ENCODE measurements at regions not wholly inside any gene's neighbourhood (a gene's known extent, or its start where the extent isn't known, plus 50 kb on each side); places are given as distances from the start of the nearest gene placed in this dataset.

GRCh38 chr11:37199082-37199481 is 601.0 kb upstream of the RAG2 start:
- Histone ChIP-seq H3K4me1 (ENCODE audit: insufficient read depth, low read length) (no peaks in the 10 kb centered on the region; the same call in 1 of the 2 replicates), H3K4me2 (ENCODE audit: insufficient read depth, insufficient read length, low read length) (no peak overlapping the region)
- no peak for DNase-seq

More at GRCh38 chr11:37199082-37199481, 601.0 kb upstream of the RAG2 start:
- Histone ChIP-seq H2BK5ac (ENCODE audit: insufficient read length, low read length) (no peak overlapping the region), H2BK12ac (ENCODE audit: insufficient read length, low read depth, low read length) (no peak overlapping the region), H3K23me2 (ENCODE audit: insufficient read length, low read depth, low read length, poor library complexity, severe bottlenecking) (no peaks in the 10 kb centered on the region), H3K56ac (ENCODE audit: insufficient read length, low read depth, low read length) (no peak overlapping the region), H4K91ac (ENCODE audit: insufficient read length, low read depth, low read length) (no peak overlapping the region), H3K23ac (ENCODE audit: insufficient read length, low read depth, low read length) (no peak overlapping the region), H4K20me1 (ENCODE audit: control insufficient read depth, insufficient read depth, insufficient read length) (no peaks in the 10 kb centered on the region), H4K5ac (ENCODE audit: insufficient read length, low read depth, low read length) (no peak overlapping the region), H3K18ac (ENCODE audit: insufficient read length, low read depth, low read length) (no peak overlapping the region), H2AK5ac (ENCODE audit: insufficient read length, low read length) (no peak overlapping the region), H3K27me3 (ENCODE audit: insufficient read depth, low read length) (no peaks in the 10 kb centered on the region), H3K9ac (ENCODE audit: extremely low read depth, insufficient read length, low read length) (no peak overlapping the region), H3K79me1 (ENCODE audit: insufficient read depth, low read depth, low read length, poor library complexity, severe bottlenecking) (no peaks in the 10 kb centered on the region), H3K14ac (ENCODE audit: insufficient read depth, low read length) (no peak overlapping the region), H3T11ph (ENCODE audit: low read length) (no peak overlapping the region), H4K8ac (replicated peaks; ENCODE audit: insufficient read length, low read depth, low read length) (no peak overlapping the region), H3K4ac (ENCODE audit: low read depth, low read length) (no peak overlapping the region), H3K79me2 (ENCODE audit: insufficient read depth, low read length) (no peaks in the 10 kb centered on the region), H2AFZ (ENCODE audit: low read length) (no peak overlapping the region), H3K27ac (ENCODE audit: insufficient read length, low read depth, low read length) (no peak overlapping the region), H3K9me3 (ENCODE audit: control insufficient read depth, low read depth, low read length) (peaks cover 6% of the 10 kb centered on the region), H2BK20ac (ENCODE audit: low read depth, low read length, poor library complexity, severe bottlenecking) (no peak overlapping the region), H2BK120ac (ENCODE audit: low read depth, low read length, poor library complexity, severe bottlenecking) (no peak overlapping the region), H2BK15ac (ENCODE audit: low read depth, low read length) (no peak overlapping the region)
- Mint-ChIP-seq H3K9me3 (peaks cover 14 to 25% of the 10 kb centered on the region in 2 experiments), H3K36me3 (ENCODE audit: insufficient read depth in 1 of 3, low read depth in 3 of 3) (peaks cover 0 to 13% (median 2%) of the 10 kb centered on the region in 3 experiments; a peak in 4 of 7 replicates), H3K27ac (peak overlapping the region in 1 of 3 experiments; percentile 17; a peak in 1 of 7 replicates), H3K27me3 (ENCODE audit: low read depth) (no peaks in the 10 kb centered on the region), H3K4me1 (peaks cover 14 to 19% of the 10 kb centered on the region in 2 experiments), H3K4me3 (no peak overlapping the region)
- TF ChIP-seq CTCF (conservative IDR thresholded peaks at IDR 0.05): no peak
- no CpG with 5 or more reads among the region's 1 CpG for WGBS (ENCODE audit: extremely low coverage, insufficient read length, low lambda C conversion rate)
